CD4-positive, alpha-beta T cell treated with Interleukin-21 for 1 hour (primary cell): ENCODE measurements at regions not wholly inside any gene's neighbourhood (a gene's known extent, or its start where the extent isn't known, plus 50 kb on each side); places are given as distances from the start of the nearest gene placed in this dataset.

Source experiments
- DNase-seq: peaks from one replicate; pipeline ENCODE4 v3.0.0-alpha.2; 2020

DNA sequence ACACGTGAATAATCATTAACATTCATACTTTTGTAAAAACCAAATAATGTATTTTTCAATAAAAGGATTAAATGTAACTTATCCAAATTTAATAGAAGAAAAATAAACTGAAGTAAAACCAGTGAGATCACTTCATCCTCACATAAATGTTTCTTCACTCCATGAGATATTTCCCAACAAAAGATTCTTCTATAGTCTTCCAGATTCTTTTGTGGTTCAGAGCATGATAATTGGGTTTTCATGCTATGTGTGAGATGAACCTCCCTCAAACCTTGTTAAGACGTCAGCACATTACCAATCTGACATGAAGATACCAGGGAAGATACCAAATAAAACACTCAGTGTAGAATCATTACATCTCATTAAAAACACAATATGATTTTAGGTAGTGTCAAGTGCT, 62.9 kb upstream of the OXGR1 start:
- DNase-seq, result no peak

DNA sequence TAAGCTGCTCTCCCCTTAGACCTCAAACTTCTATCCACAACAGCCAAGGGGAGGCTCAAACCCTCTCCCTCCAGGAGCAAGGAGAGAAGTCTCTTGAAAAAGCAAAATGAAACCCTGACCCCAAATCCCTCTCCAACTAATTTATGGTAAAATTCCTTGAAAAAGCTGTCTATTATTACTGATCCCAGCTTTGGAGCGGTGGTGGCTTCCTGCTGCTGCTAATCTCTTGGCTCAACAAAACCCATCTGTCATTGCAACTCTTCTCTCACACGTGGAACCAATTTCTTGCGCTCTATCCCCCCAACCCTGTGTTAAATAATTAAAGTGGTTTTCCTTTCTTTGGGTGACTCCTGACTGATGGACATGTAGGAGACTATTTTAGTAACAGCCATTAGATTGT, 64.1 kb upstream of the OXGR1 start:
- DNase-seq, result no peak

DNA sequence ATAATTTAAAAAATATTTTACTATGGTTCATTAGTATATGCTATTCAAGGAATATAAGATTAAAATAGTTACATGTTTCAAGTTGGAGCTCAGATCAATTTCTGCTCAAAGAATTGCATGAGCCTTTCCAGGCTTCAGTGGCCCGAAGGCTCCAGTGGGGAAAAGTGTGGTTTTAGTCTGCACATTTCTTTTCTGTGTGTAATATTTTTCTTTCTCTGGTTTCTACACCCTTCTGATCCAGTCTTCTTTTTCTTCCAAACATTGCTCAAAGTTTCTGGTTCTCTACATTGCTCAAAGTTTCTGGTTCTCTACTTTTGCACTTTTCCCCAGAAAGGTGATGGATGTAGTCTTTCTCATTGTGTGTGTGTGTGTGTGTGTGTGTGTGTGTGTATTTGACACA, 64.7 kb upstream of the OXGR1 start:
- no peak for DNase-seq

DNA sequence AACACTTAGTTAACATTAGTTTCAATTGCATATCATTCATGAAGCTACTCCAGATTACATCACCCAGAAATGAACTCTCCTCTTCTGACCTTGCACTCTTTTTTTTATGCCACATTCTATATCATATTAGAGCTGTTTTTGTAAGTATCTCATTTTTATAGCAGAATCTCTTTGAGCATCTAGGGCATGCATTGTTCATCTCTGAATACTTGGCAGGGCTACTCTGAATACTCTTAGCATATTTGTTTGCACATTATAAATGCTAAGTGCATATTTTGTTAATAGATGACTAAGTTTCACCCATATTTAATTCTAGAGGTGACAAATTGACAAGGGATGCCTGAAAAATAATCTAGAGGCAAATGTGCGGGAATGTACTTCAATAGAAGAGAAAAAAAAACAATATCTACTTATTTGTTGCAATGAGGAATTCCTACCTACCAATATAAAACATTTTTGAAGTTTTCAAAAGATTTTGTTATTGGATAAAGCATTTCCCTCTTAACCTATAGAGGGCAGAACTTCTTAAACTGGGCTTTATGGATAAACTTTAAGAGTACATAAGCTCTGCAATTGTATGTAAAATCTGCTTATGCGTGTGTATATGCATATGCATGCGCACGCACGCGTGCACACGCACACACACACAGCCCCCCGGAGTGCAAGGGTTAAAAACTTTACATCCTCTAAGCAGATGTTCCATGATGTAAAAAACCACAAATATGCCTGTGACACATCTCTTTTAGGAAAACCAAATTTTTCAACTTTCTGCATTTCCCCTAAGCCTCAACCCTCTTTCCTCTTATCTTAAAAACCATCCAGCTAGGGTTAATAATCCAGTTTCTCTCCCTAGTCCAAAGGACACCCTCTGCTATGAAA, 73.0 kb upstream of the OXGR1 start:
- DNase-seq, result no peak

DNA sequence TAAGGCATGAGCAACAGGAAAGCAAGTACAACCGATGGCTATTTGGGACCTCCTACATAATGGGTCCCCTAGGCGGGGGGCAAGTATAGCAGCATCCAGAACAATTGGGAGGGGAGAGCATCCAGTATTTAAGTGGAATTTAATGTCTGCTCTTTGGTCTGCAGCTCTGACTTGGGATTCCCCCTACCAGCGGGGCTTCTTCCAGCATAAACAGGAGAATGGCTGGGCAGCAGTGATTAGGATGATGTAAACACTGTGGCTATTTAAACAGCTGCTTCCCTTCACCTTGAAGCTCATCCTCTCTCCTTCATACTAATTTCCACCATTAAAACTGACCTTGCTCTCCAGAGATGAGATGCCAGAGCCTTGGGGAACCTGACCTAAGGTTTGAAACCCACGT, 73.9 kb upstream of the OXGR1 start:
- no peak for DNase-seq

DNA sequence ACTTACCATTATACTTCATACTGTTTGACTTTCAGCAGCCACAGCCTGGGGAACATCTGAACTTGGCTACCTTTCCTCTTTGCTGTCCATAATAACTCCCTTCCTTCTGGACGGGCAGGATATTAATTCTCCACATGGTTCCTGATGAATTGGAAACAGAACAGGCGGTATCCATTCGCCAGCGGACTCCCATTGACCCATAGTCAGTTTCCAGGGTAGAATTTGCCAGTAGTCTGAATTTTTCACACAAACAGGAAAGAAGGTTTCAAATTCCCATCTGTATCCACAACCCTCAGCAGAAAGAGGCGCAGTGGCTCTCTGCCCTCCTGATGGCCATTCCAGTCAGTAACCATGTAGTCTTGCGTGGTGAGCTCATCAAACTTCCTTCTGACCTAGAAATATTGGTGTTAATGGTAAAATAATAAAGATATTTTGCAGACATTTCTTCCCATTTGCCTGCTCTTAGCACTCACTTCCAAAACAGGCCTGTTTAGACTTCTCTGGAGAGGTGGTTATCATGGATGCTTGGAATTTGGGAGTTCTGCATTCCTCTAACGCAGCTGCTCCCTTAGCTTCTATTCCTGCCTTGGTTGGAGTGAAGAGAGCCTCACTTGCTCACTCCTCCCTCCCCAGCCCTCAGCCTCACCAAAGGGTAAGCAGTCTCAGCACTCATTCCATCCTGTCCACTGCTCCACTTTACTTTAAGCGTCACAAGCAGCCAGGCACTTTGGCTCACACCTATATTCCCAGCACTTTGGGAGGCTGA, 75.0 kb upstream of the OXGR1 start:
- DNase-seq, result no peak

DNA sequence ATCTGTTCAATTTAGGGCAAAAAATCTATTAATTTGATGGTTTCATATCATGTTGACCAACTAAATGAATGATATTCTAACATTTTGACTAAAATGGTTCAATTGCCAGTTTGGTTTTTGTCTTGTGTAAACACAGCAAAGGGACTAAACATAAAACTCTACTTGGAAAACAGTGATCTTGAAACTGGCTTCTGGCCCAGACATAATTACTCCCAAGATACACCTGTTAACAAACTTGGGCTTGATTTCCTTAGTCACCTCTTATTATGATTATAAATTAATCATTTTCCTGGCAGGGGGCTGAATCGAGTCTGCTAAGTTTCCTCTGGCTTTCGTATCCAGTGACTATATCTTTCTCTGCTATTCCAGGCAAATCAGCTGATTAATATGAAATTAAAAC, 78.0 kb upstream of the OXGR1 start:
- DNase-seq, result no peak

DNA sequence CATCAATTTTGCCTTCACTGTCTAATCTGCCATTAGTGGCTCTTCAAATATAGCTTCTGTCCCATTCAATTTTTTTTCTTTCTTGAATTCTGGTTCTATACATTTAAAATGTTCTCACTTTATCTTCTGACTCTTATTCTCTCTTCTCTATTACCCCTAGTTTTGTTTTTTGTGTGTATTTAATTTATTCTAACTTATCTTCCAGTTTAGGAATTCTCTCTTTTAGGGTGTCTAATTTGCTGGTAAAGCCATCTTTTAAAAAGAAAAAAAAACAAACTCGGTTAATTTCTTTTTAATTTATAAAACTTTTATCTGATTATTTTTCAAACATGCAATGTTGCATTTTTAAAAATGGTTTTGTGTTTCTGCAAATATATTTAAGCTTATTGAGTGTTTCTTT, 80.3 kb upstream of the OXGR1 start:
- DNase-seq, result no peak

DNA sequence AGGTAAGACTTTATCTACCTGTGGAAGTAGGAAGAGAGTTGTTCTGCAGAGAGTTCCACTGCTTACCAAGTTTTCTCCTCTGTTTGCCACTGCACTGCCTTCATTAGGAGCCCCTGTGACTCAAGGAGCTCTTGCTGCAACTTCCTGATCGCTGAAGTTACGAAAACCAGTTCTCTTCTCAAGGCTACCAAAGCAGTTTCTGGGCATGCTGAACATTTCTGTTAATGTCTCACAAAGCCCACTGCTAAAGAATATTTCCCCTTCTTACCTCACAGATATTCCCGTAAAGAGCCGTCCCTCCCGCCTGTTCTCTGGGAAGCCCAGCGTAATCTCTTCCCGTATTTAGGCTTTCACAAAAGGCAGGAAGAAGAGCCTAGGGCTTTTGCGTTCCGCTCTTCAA, 82.6 kb upstream of the OXGR1 start:
- DNase-seq, result no peak

DNA sequence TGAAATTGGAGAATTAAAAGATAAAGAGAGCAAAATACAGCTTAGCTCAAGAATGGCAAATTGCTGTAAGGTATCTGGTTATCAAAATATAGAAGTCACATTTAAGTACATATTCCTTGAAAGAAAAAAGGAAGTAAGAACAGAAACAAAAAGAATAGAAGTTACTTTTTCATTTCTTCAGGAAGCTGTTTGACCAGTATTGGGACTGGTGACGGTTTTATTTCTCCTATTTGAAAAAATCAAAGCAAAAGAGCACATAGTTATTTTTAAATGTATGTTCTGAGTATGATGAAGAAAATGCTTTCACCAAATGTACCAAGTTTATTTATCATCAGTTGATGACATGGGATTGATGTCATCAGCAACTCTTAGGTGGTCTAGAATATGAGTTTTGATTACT, 83.1 kb upstream of the OXGR1 start:
- no peak for DNase-seq

DNA sequence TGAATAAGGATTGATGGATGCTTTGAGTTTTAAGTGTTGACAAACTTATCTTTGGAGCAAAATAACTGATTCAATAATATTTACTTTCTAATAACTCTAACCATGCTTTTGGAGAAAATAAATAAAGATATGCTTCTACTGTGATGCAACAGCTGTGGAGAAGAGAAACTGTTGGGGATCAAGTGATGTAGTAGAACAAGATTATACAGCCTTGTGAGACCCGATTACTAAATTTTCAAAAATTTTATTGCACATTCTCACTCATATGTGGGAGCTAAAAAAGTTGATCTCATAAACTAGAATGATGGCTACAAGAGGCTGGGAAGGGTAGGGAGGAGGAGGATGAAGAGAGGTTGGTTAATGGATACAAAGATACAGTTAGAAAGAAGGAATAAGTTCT, 85.5 kb upstream of the OXGR1 start:
- no peak for DNase-seq

DNA sequence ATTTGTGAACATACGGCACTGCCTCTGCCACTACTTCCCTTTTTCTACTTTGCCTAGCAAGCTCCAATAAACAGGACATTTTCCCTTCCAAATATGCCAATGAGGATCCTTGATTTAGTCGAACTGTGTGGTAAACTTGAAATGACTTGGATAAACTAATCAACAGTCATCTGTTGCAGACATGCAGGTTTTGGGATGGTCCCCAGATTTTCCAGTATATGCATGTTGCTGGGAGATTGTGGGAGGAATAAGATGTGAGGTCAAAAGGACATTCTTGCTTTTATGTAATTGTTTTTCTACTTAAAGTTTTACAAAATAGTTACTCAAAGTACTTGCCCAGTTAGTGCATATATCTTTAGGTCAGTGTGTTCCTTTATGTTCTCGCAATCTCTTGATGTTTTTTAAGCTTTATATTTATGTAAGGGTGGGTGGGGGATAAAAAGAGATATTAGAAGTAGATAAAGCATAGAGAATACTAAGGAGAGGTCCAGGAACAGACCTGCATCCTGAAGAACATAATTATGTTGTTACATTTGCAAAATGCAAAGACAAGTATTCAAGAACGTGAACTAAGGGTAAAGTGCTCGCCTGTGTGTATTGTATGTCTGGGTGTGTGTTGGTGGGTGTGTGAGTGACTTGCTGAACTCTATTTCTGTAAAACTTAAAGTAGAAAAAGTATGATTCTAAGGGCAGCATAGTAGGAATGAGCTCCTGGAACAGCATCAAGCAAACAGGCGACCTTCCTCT, 88.4 kb upstream of the OXGR1 start:
- no peak for DNase-seq

DNA sequence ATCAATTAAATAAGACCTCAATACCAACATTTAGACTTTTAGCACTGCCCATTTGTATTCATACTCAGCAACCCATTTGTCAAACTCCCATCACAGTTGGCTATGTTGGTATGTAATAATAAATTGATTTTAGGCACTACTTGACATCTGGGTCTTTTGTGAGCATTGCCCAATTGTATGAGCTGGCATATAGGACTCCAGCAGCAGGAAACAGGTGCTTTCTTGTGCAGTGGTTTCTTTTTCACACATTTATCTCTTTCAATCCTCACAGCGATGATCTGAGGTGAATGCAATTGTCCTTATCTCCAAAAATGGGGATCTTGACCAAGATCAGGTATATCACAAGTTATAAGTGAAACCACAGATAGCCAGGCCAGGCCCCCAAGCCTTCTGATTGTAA, 96.9 kb upstream of the OXGR1 start:
- DNase-seq, result no peak

DNA sequence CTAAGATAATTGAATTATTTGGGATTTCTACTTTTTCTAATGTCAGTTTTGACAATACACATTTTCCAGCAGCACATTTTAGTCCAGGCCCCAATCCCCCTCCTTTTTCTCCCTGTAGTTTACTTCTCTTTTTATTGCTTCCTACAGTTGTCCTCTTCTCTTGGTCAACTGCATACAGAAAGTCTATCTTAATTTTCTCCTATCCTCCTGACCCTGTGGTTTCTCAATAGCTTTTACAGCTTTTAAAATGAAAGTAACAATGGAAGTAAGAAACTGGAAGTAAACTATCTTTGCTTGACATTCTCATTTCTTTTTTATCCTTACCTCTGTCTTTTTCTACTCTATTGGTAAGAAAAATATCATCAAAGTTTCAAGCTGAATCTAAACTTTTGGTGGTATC, 106.5 kb upstream of the OXGR1 start:
- no peak for DNase-seq

DNA sequence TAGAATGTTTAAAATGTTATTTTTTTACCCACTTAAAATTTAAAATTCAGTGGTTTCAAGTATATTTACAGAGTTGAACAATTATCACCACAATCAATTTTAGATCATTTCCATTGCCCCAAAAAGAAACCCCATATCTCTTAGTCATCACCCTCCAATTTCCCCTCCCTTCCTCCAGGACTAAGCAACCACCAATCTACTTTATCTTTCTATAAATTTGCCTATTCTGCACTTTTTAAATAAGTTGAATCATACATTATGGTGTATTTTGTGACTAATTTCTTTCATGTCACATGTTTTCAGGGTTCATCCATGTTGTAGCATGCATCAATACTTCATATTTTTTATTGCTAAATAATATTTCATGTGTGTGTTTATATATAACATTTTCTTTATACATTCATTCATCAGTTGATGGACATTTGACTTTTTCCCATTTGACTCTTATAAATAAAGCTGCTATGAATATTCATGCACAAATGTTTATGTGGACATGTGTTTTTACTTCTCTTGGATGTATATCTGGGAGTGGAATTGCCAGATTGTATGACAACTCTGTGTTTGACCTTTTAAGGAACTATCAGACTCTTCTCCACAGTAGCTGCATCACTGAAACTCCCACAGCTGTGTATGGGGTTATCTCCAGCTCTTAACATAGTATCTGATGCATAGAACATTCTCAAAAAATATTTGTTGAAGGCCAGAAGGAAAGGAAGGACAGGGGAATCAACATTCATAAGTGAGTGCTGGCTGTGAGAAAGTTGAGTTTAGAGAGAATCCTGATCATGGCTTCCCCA, 107.8 kb upstream of the OXGR1 start:
- DNase-seq, result no peak

DNA sequence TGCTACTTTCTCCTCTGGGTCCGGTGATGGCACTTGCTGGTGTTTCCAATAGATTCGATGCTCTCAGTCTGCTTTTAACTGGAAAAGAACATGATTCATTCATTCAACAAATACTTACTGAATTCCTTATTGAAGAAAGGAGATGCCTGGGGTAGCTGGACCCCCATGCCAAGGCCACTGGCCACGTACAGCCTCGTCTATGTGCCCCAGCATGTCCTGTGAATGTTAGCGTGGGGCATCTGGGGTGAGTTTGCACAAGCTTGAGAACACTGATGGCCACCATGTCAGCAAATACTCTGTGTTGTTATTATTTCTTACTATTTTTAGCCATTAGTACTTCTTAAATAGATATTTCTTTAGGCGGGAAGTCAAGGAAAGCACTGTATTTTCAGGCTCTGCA, 112.0 kb upstream of the OXGR1 start:
- DNase-seq, result no peak

DNA sequence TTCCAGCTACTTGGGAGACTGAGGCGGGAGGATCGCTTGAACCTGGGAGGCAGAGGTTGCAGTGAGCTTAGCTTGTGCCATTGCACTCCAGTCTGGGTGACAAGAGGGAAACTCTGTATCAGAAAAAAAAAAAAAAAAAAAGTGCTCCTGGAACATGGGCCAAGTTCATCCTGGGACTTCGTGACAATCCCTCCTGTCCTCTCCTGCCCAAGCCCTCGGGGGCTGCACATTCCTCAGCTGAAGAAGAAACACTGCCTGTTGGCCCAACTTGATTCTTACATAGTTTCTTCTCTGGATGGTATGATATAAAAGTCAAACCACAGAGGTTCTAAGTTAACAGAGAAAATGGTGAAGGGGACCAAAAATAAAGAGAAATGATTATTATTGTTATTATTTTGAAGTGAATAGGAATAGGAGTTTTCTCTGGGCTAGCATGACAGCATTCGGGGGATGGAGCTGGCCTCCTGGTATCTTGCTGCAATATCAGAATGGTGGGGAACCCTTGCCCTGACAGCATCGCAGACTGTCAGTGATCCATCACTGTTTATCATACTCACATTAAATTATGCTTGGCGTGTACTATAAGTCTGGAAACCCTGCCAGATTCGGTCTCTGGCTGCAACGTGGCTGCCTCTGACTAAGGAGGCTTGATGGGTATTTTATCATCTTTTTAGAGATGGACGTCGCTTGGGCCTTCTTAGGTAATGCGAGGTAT, 113.7 kb upstream of the OXGR1 start:
- no peak for DNase-seq

DNA sequence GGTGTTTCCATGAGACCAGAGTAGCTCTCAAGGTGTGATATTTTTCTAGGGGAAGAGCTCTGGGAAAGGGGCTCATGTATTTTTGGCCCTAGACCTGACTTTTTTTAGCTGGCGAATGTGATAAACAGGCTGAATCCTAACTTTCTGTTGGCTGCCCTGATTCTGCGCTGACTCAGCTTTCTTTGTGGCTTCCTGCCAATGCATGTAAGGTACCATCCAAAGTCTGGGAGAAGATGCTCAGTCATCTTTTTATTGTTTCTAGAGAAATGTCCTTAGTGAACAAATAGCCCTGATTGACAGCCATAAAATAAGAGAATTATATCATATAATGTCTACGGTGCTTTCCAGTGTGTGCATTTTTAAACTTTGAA, 113.6 kb upstream of the MBNL2 start:
- DNase-seq, result no peak

DNA sequence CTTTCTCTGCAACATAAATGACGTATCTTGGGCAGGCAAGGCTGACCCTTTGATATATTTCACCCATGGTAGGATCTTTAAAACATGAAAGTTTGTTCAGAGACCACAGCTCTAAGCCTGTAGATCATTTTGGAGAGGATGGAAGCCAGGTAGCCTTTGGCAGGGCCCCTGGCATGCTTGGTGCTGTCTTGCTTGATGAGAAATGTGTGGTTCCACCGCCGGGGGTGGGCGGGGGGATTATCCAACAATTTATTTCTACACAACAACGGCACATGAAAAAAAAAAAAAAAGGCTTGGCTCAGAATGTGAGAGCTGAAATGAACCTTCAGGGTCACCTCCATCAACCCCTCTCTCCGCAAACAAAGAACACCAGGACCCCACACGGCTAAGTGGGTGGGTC, 112.9 kb upstream of the MBNL2 start:
- no peak for DNase-seq

DNA sequence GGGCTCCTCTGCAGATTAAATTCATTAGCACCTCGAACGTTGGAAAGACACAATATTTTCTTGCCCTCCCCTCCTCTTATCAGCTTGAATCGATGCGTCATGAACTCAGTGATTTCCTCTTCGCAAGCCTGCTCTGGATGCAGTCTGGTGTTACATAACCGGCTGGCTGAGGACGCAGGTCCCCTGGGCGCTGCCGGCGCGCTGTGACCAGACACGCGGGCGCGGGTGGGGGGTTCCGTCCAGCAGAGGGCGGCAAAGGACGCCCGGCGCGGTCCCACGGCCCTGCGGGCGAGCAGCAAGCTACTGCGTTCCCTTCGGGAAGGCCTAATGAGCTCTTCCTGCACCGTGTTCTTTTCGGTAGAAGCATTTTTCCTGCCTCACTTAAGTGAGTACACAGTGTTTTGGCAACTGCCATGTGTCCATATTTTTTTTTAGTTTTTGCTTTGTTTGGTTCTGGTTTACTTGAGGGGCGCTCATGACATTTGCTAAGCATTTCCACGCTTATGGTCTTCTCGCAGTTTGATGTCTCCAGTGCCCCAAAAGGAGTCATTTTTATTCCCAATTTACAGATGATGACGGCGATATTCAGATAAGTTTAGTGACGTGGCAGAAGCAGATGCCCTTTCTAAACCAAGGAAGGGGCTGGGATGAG, 112.2 kb upstream of the MBNL2 start:
- peak; percentile 79 for DNase-seq

DNA sequence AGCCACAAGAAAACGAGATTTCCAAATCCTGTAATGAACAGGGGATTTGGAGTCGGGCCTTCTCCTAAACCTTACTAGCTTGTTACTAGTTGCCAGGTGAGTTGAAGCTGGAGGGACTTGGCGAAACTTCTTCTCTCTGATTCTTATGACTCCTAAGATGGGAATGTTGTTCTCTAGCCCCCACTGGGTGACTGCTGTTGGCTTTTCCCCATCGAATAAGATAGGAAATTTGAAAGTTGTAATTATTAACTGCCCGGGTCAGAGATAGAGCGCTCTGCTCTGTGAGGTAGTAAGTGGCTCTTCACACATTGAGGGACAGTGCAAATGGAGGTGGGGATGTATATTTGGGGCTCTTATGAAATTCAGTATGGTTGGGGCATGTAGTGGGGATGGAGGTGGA, 111.2 kb upstream of the MBNL2 start:
- no peak for DNase-seq

DNA sequence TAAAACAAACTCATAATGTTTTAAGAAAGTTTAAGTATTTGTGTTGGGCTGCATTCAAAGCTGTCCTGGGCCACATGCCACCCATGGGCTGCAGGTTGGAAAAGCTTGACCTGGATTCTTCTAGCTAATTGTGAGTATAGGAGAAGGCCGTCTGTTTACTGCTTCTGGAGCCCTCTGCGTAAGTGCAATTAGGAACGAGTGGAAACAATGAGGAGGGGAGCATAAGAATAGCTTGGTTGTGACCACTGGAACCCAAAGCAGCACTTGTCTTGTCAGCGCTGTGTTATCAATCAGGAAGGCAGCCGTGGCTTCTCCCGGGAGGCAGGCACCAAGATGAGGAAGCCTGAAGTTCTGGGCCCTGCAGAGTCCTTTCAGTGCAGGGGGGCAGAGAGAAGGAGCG, 110.4 kb upstream of the MBNL2 start:
- no peak for DNase-seq
